Heart left ventricle (tissue), 13 donors: ENCODE measurements at regions not wholly inside any gene's neighbourhood (a gene's known extent, or its start where the extent isn't known, plus 50 kb on each side); places are given as distances from the start of the nearest gene placed in this dataset.

Source experiments
- CTCF ChIP-seq, 12 donors: fragments of 200-600 bp; sonication (generic) in 4 of 12; IDR thresholded peaks; one replicate each; pipeline versions ENCODE4 v1.5.0 to v1.8.0; 2018 to 2022; ENCODE audit warnings: antibody characterized with exemption in 12 of 12, mild to moderate bottlenecking in 5 of 12
- POLR2A ChIP-seq, 2 donors: fragments of 450-650 bp; IDR thresholded peaks; one replicate each; pipeline ENCODE4 v1.6.1; 2017; ENCODE audit warnings: antibody characterized with exemption in 2 of 2, mild to moderate bottlenecking in 2 of 2, moderate library complexity in 2 of 2
- donor health status: ischemic (EF 13 %, LVEDD 7.1; RV severe dilation, severe dysfunction).
- donor health status: DM: no; HTN: yes; CAD: no.
- donor health status: DM: no; HTN: no; CAD: no.
- donor health status: ischemic (EF 25% LVEDD 6.9; RV normal size, moderate dysfunction).
- donor health status: ischemic (EF 25% LVEDD 5.7; RV mildly dilated, moderate dysfunction).
- donor health status: ischemic (EF 35%, LVEDD 5.7; RV mildly dilated, moderate dysfunction).
- donor health status: nonischemic (EF 11% LVEDD 7.7; RV severe dilation, severe dysfunction).
- donor health status: DM: yes; HTN: yes; CAD: no.
- donor health status: PGD.
- donor health status: ischemic (EF 29% LVEDD 5.4; RV normal size, mild dysfunction).
- donor health status: nonischemic (EF 23%, LVEDD 6.1; RV moderate dilation, normal function).

- TF ChIP-seq CTCF (IDR thresholded peaks at IDR 0.05) = no peak
- no peak for TF ChIP-seq POLR2A (IDR thresholded peaks at IDR 0.05)
Observed at GRCh38 chr7:153286763-153287162, 527.2 kb downstream of the ACTR3B start.
